GM19452 (cell line): ENCODE measurements at regions not wholly inside any gene's neighbourhood (a gene's known extent, or its start where the extent isn't known, plus 50 kb on each side); places are given as distances from the start of the nearest gene placed in this dataset.
"Not testable (repeated sequence)": the region's sequence is repeated elsewhere in the genome, so short reads cannot be mapped to it uniquely, and the experiment has no call there.

ENCODE experiments used
- ATAC-seq: cut with Tn5 transposase; IDR thresholded peaks from one replicate; pipeline ENCODE4 v1.9.1; 2021; ENCODE audit not compliant: unreplicated experiment

DNA sequence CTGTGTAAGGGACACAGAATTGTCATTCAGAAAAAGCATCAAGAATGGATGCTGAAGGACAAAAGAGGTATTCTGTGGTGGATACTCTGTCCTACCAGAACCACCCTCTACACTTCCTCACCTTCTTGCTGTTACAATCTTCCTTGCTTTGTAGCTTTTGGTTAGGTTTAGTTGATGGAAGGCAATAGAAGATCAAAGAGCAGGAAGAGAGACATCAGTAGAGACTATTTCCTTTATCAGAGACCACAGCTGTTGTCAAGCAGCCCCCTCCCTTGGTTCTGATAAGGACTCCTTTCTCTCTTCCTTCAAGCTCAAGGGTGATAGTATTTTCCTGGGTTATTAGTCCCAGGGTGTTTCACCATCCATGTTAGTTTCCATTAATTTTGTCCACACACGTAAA, 84.7 kb upstream of the ALCAM start:
- no peak for ATAC-seq

DNA sequence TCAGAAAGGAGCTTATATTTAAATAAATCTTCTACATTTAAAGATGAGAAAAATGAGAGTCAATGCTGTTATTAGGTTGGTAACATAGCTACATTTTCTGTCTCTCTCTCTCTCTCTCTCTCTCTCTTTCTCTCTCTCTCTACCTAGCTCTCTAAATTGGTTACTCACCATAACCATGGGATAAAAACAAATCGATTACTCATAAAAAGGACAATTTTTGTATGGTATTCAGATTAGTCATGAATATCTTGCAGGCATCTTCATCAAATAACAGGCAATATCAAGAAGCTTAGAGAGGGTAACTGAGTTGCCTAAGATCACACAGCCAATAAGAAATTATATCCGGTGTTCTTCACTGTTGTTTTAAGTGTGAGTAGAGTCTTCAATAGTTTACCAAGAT, 81.8 kb upstream of the ALCAM start:
- ATAC-seq: no peak

DNA sequence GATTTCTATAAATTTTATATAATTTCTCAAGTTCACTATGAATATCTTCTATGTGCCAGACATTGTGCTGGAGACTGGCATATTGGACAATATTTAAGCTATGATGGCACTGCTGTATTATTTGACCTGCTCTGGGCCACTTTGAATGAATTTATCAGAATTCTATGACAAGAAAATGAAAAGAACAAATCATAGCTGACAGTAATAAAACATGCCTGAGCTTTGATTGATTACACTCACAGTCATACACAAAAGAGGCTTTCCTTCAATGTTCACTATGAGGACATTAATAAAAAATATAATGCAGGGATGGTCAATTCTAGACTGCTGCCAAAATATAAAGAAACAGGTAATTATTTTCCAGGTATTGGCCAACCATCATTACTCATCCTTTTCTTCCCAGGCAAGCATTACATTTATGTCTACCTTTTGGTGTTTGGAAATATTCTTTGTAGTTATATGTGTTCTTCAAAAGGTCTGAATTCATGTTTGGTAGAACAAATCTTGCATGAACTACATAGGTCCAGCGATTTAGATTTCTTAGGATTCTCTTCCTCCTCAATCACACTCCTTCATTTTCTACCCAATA, 81.0 kb upstream of the ALCAM start:
- ATAC-seq: no peak

DNA sequence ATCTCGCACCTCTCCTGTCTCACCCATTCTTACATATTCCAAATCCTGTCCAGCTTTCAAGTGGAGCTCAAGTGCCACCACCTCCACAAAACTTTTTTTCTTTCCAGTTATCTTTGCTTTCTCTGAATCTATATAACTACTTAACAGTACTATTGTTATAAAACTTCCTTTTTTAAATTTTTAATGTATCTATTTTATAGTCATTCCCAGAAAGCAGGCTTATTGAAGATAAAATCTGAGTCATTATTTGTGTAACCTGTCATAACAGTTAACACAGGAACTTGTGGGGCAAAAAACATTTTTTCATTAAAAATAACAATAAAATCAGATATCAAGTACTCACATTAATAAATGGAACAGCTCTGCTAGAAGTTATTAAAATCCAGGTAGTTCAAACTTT, 73.3 kb upstream of the ALCAM start:
- no peak for ATAC-seq

DNA sequence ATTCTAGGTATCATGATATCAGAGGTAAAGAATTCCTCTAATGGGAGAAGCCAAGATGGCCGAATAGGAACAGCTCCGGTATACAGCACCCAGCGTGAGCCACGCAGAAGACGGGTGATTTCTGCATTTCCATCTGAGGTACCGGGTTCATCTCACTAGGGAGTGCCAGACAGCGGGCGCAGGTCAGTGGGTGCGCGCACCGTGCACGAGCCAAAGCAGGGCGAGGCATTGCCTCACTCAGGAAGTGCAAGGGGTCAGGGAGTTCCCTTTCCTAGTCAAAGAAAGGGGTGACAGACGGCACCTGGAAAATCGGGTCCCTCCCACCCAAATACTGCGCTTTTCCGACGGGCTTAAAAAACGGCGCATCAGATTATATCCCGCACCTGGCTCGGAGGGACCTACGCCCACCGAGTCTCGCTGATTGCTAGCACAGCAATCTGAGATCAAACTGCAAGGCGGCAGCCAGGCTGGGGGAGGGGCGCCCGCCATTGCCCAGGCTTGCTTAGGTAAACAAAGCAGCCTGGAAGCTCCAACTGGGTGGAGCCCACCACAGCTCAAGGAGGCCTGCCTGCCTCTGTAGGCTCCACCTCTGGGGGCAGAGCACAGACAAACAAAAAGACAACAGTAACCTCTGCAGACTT, 70.4 kb upstream of the ALCAM start:
- not testable (repeated sequence) for ATAC-seq

DNA sequence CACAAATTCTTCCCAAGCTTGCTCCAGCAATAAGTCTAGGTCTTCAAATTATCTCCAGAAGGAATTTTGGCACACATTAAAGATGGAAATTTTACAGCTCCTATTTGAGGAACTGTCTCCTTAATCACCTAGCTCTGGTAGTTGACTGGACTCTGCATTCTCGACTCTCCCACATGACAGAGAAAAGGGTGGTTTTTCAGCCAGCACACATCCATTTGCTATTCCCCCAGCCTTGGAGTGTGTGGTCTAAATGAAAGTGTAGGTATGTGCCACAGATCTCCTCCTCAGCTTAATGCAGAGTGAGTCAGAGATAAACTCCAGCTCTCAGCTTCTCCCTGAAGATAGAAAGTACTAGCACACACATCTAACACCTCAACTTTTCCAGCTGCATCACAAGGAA, 62.2 kb upstream of the ALCAM start:
- ATAC-seq: no peak

DNA sequence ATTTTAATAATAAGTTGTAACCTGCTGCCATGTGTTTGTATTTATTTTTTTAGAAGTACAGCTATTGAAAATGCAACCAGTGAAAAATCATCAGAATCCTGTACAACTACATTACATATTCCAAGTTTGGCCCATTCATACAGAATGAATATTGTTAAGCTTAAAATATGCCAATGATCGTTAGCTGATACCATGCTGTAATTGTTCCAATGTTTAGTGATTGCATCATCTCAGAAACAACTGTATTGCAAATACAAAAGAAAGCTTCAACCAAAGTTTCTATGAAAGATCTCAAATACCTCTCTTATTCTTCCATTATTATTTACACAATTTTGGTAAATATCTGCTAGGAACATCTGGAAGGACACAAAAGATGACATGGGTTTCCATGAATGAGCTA, 51.6 kb upstream of the ALCAM start:
- ATAC-seq: no peak

DNA sequence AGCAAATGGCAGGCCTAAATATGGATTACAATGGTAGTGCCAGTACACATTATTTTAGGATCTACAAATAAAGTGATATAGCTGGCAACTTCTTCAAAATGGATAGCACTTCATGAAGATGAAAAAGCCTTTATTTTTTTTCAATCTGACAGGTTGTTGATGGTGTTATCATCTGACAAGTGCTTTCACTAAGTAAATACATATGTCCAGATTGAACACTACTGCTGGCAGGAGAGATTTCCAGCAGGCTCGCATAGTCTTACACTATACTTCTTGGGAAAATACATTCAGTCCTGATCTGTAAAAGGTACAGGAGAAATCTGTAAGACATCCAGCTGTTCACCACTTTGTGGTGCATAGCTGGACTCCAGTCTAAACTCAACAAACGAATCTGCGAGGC, 50.9 kb upstream of the ALCAM start:
- ATAC-seq: no peak

DNA sequence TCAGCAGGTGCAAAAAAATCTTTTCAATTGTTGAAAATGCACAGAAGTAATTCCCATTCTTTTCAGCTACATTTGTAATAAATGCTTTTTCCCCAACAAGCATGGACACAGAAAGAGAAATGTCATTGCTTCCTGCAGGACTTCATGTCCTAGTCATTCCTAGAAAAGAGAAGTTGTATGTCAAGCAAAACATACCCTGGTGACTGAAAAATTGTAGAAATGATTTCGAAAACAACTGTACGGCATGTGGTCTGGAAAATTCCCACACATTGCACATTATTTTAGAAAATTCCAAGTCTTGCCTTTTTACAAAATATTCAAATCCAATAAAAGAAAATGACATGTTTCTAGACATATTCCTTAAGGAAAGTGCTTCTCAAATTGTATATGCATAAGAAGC, 50.4 kb upstream of the ALCAM start:
- no peak for ATAC-seq
